ENCODE measurements at regions not wholly inside any gene's neighbourhood (a gene's known extent, or its start where the extent isn't known, plus 50 kb on each side); places are given as distances from the start of the nearest gene placed in this dataset.

GRCh38 chr9:11158063-11158462 lies 545.3 kb upstream of the PTPRD start:
- Histone ChIP-seq H3K9me3 (peaks cover 0 to 14% of the 10 kb centered on the region in 2 donors), H3K4me3 (no peak overlapping the region), H3K27me3 (no peaks in the 10 kb centered on the region), H3K27ac (no peak overlapping the region), H3K4me1 (no peaks in the 10 kb centered on the region), H3K36me3 (no peaks in the 10 kb centered on the region)
- no peak for TF ChIP-seq CTCF (IDR thresholded peaks at IDR 0.05)
- intact Hi-C loops (cut with DNase I) = no loop called here
- ATAC-seq (no peak), DNase-seq (no peak)

GRCh38 chr9:11158676-11159075 lies 545.9 kb upstream of the PTPRD start:
- no peaks in the 10 kb centered on the region for H3K27me3 ChIP-seq
- H3K4me1 ChIP-seq = no peaks in the 10 kb centered on the region
- no peaks in the 10 kb centered on the region for H3K36me3 ChIP-seq
- DNase-seq (no peak), ATAC-seq (no peak)
- H3K27ac ChIP-seq = no peak overlapping the region
- H3K4me3 ChIP-seq = no peak overlapping the region
- intact Hi-C loops (cut with DNase I) = no loop called here
- peaks cover 0 to 14% of the 10 kb centered on the region in 2 donors for H3K9me3 ChIP-seq
- no peak for TF ChIP-seq CTCF (IDR thresholded peaks at IDR 0.05)

GRCh38 chr9:11159318-11159862 lies 546.6 kb upstream of the PTPRD start:
- ATAC-seq (no peak), DNase-seq (no peak)
- no peak for TF ChIP-seq CTCF (IDR thresholded peaks at IDR 0.05)
- H3K4me1 ChIP-seq = no peaks in the 10 kb centered on the region
- intact Hi-C loops (cut with DNase I) = no loop called here
- H3K27ac ChIP-seq = no peak overlapping the region
- H3K27me3 ChIP-seq = no peaks in the 10 kb centered on the region
- no peak overlapping the region for H3K4me3 ChIP-seq
- no peaks in the 10 kb centered on the region for H3K36me3 ChIP-seq
- H3K9me3 ChIP-seq = peaks cover 0 to 16% of the 10 kb centered on the region in 2 donors

- TF ChIP-seq CTCF (IDR thresholded peaks at IDR 0.05) = no peak
- H3K27me3 ChIP-seq = no peaks in the 10 kb centered on the region
- H3K9me3 ChIP-seq = peaks cover 0 to 19% of the 10 kb centered on the region in 2 donors
- DNase-seq (no peak), ATAC-seq (no peak)
- no peaks in the 10 kb centered on the region for H3K4me1 ChIP-seq
- no peak overlapping the region for H3K27ac ChIP-seq
- intact Hi-C loops (cut with DNase I) = no loop called here
- H3K4me3 ChIP-seq = no peak overlapping the region
- no peaks in the 10 kb centered on the region for H3K36me3 ChIP-seq
Measured at GRCh38 chr9:11163843-11164242, 551.0 kb upstream of the PTPRD start.

- H3K4me1 ChIP-seq = no peaks in the 10 kb centered on the region
- no peak overlapping the region for H3K27ac ChIP-seq
- intact Hi-C loops (cut with DNase I) = no loop called here
- ATAC-seq (no peak), DNase-seq (no peak)
- TF ChIP-seq CTCF (IDR thresholded peaks at IDR 0.05) = no peak
- no peaks in the 10 kb centered on the region for H3K27me3 ChIP-seq
- H3K36me3 ChIP-seq = no peaks in the 10 kb centered on the region
- peaks cover 0 to 20% of the 10 kb centered on the region in 2 donors for H3K9me3 ChIP-seq
- no peak overlapping the region for H3K4me3 ChIP-seq
Measured at GRCh38 chr9:11182001-11182400, 569.2 kb upstream of the PTPRD start.

Data from left lung (tissue), 4 donors.